EH (cell line): ENCODE measurements at regions not wholly inside any gene's neighbourhood (a gene's known extent, or its start where the extent isn't known, plus 50 kb on each side); places are given as distances from the start of the nearest gene placed in this dataset.

Experiments used
- DNase-seq: peaks from one replicate; pipeline ENCODE4 v3.0.0-alpha.2; 2015; ENCODE audit warnings: low read depth

GRCh38 chr22:49210606-49211005, 617.1 kb downstream of the BRD1 start:
- no peak for DNase-seq

GRCh38 chr22:49209452-49210195, 618.0 kb downstream of the BRD1 start:
- no peak for DNase-seq

GRCh38 chr22:49208768-49209252, 618.9 kb downstream of the BRD1 start:
- DNase-seq = no peak

GRCh38 chr22:49208004-49208402, 619.7 kb downstream of the BRD1 start:
- DNase-seq = no peak

- DNase-seq = no peak
Observed at GRCh38 chr22:49207008-49208003, 620.4 kb downstream of the BRD1 start.

- no peak for DNase-seq
Observed at GRCh38 chr22:49206281-49206680, 621.4 kb downstream of the BRD1 start.

- DNase-seq = no peak
Observed at GRCh38 chr22:49205483-49205800, 622.2 kb downstream of the BRD1 start.

- DNase-seq = no peak
Observed at GRCh38 chr22:49204599-49205482, 622.8 kb downstream of the BRD1 start.

- no peak for DNase-seq
Observed at GRCh38 chr22:49203859-49204598, 623.6 kb downstream of the BRD1 start.

GRCh38 chr22:49203091-49203858, 624.4 kb downstream of the BRD1 start:
- no peak for DNase-seq

- no peak for DNase-seq
Observed at GRCh38 chr22:49202226-49202625, 625.4 kb downstream of the BRD1 start.

GRCh38 chr22:49201046-49201970, 626.4 kb downstream of the BRD1 start:
- DNase-seq = no peak

- no peak for DNase-seq
Observed at GRCh38 chr22:49199224-49199623, 628.4 kb downstream of the BRD1 start.

- no peak for DNase-seq
Observed at GRCh38 chr22:49198705-49199084, 629.0 kb downstream of the BRD1 start.

- no peak for DNase-seq
Observed at GRCh38 chr22:49197986-49198704, 629.5 kb downstream of the BRD1 start.

- no peak for DNase-seq
Observed at GRCh38 chr22:49197505-49197904, 630.2 kb downstream of the BRD1 start.

- DNase-seq = no peak
Observed at GRCh38 chr22:49196046-49196511, 631.6 kb downstream of the BRD1 start.

GRCh38 chr22:49195636-49196035, 632.0 kb downstream of the BRD1 start:
- DNase-seq = no peak
